AG04450 (cell line): ENCODE measurements at regions not wholly inside any gene's neighbourhood (a gene's known extent, or its start where the extent isn't known, plus 50 kb on each side); places are given as distances from the start of the nearest gene placed in this dataset.

ENCODE experiments used
- CTCF ChIA-PET: fragments of 300-600, 350-600 bp; formaldehyde crosslinking; extraction: SDS; loops from one replicate; lab custom pipeline; 2022; ENCODE audit warnings: antibody characterized with exemption, inconsistent platforms; lab: Charles Lee
- POLR2A ChIA-PET: fragments of 350-600 bp; formaldehyde crosslinking; extraction: SDS; loops from one replicate; lab custom pipeline; 2021; ENCODE audit warnings: antibody characterized with exemption, inconsistent platforms; lab: Yijun Ruan, JAX
- DNase-seq: peaks from one replicate; pipeline ENCODE4 v3.0.0-alpha.2; 2011; ENCODE audit warnings: low read depth, low spot score
- H3K27ac ChIP-seq: one replicate; pipeline ENCODE4 v1.5.1; 2012; ENCODE audit warnings: low read depth, low read length, control low read depth
- H3K27me3 ChIP-seq: one replicate; pipeline ENCODE4 v1.6.0; 2012; ENCODE audit warnings: low read length; ENCODE audit not compliant: control insufficient read depth, insufficient read depth
- H3K4me3 ChIP-seq: 2 replicates; pipeline ENCODE4 v1.5.1; 2011; ENCODE audit warnings: mild to moderate bottlenecking, low read depth, low read length, control low read depth
- H3K9me3 ChIP-seq: 2 replicates; pipeline ENCODE4 v1.5.1; 2012; ENCODE audit warnings: low read length; ENCODE audit not compliant: control insufficient read depth, insufficient read depth
- TF ChIP-seq, protein P1 (sequence below): IDR thresholded peaks from 2 replicates; pipeline ENCODE4 v1.5.1; 2011; ENCODE audit warnings: low read depth, low read length, control low read depth, inconsistent platforms

GRCh38 chr12:107503887-107504885 lies 181.4 kb upstream of the PWP1 start:
- TF ChIP-seq, protein P1, sequence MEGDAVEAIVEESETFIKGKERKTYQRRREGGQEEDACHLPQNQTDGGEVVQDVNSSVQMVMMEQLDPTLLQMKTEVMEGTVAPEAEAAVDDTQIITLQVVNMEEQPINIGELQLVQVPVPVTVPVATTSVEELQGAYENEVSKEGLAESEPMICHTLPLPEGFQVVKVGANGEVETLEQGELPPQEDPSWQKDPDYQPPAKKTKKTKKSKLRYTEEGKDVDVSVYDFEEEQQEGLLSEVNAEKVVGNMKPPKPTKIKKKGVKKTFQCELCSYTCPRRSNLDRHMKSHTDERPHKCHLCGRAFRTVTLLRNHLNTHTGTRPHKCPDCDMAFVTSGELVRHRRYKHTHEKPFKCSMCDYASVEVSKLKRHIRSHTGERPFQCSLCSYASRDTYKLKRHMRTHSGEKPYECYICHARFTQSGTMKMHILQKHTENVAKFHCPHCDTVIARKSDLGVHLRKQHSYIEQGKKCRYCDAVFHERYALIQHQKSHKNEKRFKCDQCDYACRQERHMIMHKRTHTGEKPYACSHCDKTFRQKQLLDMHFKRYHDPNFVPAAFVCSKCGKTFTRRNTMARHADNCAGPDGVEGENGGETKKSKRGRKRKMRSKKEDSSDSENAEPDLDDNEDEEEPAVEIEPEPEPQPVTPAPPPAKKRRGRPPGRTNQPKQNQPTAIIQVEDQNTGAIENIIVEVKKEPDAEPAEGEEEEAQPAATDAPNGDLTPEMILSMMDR, result no peak
- no peak for DNase-seq
- Histone ChIP-seq H3K4me3 (no peak overlapping the region), H3K27me3 (no peaks in the 10 kb centered on the region), H3K27ac (no peak overlapping the region), H3K9me3 (no peaks in the 10 kb centered on the region)
- ChIA-PET CTCF (no interaction called here), POLR2A (no interaction called here)

DNA sequence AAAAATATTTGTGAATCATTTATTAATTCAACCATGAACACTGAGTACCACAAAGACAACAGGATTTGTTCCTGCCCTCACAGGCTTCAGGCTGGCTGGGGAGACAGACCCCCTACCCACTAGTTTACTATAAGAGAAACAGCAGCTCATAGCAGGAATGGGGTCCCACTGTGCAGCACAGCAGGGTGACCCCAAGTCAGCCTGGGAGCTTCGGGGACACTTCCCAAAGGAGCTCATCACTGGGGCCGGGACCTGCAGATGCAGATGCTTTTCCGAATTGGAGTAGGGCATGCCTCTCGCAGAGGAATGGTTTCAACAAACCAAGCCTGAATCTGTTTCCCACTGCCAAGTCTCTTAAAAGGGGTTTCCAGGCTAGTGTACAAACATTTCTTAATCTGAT lies 176.2 kb upstream of the PWP1 start:
- Histone ChIP-seq H3K4me3 (no peak overlapping the region), H3K9me3 (no peaks in the 10 kb centered on the region), H3K27ac (no peak overlapping the region), H3K27me3 (peaks cover 2% of the 10 kb centered on the region)
- ChIA-PET POLR2A (no interaction called here), CTCF (interaction anchor here (1.1 kb wide), 1 partner anchor 377 kb away, joined by 3 read pairs; no protein-coding TSS in a partner anchor)
- no peak for DNase-seq
- TF ChIP-seq, protein P1, result no peak

GRCh38 chr12:107510211-107510610 lies 175.4 kb upstream of the PWP1 start:
- Histone ChIP-seq H3K4me3 (no peak overlapping the region), H3K9me3 (no peaks in the 10 kb centered on the region), H3K27me3 (peaks cover 2% of the 10 kb centered on the region), H3K27ac (no peak overlapping the region)
- DNase-seq, result no peak
- TF ChIP-seq, protein P1, result no peak
- ChIA-PET CTCF (interaction anchor here (1.1 kb wide), 1 partner anchor 378 kb away, joined by 3 read pairs; no protein-coding TSS in a partner anchor), POLR2A (no interaction called here)

- CTCF ChIA-PET, result no interaction called here
- POLR2A ChIA-PET, result no interaction called here
- DNase-seq, result no peak
- Histone ChIP-seq H3K27me3 (peaks cover 2% of the 10 kb centered on the region), H3K27ac (no peak overlapping the region), H3K9me3 (no peaks in the 10 kb centered on the region), H3K4me3 (no peak overlapping the region)
- TF ChIP-seq, protein P1, result no peak
Measured at GRCh38 chr12:107511292-107511691, 174.3 kb upstream of the PWP1 start.

DNA sequence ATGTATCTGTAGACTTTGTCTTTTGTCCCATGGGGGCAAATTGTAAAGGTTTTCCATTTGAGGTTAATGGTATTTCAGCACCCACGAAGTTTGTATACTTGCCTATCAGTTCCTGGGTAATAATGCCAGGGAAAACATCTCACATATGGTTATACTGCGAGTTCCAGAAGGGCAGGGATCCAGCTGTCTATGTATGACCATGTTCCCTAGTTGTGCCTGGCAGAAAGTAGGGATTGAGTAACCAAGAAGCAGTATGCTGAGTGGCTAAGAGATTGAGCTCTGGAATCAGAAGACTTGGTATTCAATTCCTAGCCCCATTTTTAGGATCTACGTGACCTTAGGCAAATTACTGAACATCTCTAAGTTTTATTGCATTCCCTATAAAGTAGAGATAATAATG lies 173.2 kb upstream of the PWP1 start:
- Histone ChIP-seq H3K4me3 (no peak overlapping the region), H3K9me3 (no peaks in the 10 kb centered on the region), H3K27me3 (peaks cover 2% of the 10 kb centered on the region), H3K27ac (no peak overlapping the region)
- POLR2A ChIA-PET, result no interaction called here
- CTCF ChIA-PET, result no interaction called here
- DNase-seq, result no peak
- TF ChIP-seq, protein P1, result no peak
